ENCODE measurements at regions not wholly inside any gene's neighbourhood (a gene's known extent, or its start where the extent isn't known, plus 50 kb on each side); places are given as distances from the start of the nearest gene placed in this dataset.

DNA sequence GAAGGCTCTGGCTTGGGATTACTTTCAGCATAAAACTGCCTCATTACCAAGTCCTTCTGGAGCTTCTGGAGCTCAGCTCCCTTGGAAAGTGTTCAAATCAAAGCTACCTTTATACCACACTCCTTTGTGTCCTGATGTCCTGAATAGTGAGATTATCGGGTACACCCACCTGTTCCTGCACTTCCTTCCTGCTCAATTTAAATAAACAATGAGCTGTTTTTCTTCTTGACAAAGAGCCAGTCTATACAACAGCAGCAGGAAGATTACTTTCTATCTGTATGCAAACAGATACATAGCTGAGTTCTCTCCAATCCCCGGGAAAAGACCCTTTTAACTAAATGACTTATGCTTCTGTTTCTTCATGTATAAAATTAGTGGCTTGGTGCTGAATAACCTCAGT is 258.0 kb upstream of the FMN2 start:
- no peak for DNase-seq

DNA sequence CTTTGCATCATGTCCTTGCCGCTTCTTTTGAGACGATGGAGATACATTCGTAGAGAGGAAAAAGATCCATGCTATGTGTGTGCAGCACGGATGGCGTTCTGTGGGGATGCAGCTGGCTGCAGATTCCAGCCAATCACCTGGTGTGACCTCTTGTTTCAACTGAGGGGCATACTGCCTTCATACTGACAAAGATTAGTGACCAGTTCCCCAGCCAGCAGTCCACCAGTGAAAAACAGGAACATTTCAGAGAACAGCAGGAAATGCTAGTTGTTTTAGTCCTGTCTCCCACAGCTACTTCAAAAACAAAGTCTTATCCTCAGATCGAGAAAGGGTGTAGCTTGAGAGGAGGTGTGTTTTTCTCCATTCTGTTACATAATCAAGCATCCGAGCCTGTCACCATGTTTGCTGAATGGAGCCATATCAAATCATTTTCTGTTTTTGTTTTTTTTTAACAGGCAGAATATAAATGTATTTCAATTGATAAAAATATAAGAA is 255.7 kb upstream of the FMN2 start:
- no peak for DNase-seq

DNA sequence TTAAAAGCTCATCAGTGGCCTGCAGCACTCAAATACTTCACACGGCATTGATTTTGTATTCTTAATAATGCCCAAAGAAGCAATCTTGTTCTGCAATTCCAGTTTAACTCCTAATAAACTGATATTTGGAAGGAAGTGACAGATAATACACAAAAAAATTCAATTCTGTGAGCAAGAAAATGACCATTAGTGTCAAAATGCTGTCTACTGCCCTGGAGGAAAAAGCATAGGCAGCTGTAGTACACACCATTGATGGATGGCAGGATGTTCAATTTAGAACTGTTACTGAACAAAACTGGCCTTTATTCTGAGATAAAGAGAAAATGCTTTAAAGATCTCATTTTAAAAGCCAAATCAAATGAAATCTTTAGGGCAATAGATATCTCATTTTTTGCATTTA is 251.3 kb upstream of the FMN2 start:
- DNase-seq: no peak

DNA sequence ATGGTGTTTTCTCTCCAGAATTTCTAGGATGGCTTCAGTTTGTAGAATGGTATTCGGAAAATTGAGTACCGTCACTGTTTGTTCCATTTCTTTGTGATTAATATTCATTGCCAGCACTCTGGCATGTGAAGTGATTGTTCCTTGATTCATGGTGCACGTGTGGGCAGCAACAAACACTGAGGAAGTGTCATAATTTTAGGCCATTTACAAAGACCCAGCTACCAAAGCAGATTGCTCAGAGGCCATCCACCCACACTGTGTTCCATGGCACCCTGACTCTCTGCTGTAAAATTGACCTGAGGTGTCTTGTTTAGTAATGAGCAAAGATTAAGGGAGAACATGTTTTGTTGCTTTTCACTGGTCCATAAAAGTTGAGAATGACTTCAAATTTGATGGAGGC is 250.9 kb upstream of the FMN2 start:
- no peak for DNase-seq

DNA sequence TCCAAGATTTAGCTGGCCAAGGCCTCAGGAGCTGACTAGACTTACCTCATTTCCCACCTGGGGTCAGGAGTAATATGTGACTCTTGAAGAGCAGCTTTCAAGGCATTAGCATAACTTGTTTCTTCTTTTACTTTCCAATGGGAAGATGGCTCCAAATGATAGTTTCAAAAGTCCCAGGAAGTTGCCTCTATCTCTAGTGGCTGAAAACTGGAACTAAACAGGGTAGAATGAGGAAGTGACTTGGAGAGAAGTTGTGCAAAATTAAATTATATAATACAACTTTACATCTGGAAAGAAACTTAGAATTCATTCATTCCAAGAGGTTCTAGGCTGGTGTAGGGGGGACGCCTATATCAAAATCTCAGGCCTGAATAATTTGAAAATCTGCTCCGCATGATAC is 250.1 kb upstream of the FMN2 start:
- DNase-seq: no peak

DNA sequence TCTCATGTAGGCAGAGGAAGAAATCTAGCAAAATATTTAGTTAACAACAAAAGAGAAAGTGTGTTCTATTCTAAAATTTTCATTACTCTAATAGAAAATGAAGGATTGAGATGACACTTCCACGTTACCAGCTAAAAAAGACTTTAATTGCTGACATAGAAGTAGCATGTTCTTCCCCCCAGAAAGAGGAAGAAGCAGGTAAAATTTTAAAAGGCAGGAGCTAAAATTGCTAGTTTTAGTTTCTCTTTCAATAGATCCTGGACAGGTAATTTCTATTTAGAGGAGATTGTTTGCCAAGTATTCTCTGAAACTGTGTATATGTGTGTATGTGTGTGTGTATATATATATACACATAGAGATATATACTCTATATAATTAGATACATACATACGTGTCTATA is 248.1 kb upstream of the FMN2 start:
- DNase-seq: no peak

DNA sequence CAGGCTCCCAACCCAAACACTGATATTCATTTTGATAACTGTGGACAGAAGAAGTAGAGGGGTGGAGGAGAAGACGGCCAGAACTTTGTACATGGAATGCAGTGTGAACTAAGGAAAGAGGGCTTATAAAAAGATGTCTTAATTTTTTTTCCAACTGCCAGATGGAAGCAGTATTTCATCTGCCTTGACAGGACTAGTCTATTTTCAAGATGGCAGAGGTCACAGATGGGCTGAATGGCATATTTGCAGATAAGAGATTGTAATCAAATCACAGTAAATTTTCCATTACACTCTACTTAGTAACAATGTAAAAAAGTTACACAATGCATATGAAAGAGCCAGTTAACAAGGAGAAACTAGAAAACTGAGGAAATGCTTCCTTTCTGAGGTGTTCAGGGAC is 246.8 kb upstream of the FMN2 start:
- DNase-seq: no peak

DNA sequence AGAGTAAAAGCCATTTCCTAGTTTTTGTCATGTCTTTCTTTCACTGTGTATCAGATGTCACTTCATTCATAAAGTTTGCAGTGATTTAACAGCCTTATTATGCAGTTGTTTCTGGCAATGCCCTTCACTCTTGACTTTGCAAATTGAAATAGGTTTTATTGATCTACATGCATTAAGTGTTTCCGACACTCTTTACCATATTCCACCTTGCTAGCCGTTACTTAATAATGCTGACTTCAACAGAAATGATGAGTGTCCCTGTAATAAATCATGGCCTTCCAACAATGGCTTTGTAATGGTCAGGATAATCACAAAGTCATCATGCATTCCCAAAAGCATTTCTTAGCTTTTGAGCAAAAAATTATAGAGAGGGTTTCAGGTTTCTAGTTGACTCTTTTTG is 236.8 kb upstream of the FMN2 start:
- DNase-seq: no peak

DNA sequence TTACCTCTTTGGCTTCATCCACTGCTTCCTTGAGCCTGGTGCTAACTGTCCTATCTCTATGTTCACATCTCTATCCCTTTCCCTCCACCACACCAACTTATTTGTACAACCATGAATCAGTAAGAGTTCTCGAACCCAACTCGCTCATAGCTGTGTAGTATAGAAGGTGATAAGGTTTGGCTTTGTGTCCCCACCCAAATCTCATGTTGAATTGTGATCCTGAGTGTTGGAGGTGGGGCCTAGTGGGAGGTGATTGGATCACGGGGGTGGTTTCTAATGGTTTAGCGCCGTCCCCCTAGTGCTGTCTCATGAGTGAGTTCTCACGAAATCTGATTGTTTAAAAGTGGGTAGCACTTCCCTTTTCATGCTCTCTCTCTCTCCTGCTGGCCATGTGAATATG is 235.6 kb upstream of the FMN2 start:
- DNase-seq: no peak

DNA sequence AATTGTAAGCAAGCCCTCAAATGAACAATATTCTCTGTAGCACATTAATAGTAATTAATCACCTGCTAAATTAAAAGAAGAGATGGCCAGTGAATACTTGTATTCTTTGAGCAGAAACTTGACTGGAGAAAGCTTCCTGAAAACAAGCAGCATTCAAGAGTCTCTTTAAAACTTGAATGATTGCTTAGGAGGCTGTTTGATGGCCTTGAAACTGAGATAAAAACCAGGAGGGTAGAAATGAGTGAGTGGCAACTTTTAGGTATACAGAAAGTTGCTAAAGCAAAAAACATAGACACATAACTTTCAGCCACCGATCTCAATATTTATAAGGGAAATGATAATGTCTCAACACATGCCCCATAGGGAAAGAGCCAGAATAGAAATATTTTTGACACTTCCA is 234.8 kb upstream of the FMN2 start:
- DNase-seq: no peak

DNA sequence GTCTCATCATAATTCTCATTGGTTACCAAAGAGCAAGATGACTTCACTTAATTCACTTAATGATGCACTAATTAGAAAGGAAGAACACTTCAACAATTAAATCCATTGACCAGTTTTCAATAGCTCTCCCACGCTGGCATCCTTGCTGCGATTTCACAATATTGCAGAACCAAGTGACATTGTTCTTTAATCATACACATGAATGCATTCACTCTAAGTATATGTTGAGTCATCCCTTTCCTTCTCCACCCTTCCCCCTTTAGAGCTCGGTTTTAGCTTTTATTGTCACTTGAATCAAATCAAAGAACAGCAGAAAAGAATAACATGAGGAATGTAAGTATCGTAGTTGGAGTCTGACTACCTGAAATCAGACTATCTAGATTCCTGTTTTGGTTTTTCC is 233.6 kb upstream of the FMN2 start:
- DNase-seq: no peak

DNA sequence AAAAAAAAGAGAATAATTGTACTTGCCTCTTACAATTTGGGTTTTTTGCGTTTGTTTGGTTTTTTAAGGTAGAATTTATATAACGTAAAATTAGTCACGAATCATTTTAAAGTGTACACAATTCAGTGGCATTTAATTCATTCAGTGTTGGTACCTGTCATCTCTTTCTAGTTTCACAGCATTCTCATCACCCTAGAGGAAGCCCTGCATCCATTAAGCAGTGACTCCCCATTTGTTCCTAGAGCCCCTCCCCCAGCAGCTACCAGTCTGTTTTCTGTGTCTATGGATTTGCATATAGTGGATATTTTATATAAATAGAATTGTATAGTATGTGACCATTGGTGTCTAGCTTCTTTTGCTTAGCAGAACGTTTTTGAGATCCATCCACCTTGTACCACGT is 233.2 kb upstream of the FMN2 start:
- no peak for DNase-seq

DNA sequence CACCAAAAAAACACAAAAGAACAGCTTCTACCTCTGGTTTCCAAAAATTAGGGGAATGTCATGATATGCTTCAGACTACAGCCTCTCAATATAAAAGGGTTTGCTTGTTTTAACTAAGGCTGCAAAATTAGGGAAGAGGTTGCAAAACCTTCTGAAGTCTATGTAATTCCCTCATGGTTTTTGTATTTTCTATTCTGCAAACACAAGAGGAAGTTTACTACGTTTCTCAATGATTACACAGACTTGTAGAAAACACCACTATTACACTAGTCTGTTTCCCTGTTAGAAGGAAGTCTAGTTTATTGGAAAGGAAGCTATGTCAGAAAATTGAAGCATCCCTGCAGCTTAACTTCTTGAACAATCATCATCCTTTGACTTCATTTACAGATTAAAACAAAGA is 229.7 kb upstream of the FMN2 start:
- no peak for DNase-seq

DNA sequence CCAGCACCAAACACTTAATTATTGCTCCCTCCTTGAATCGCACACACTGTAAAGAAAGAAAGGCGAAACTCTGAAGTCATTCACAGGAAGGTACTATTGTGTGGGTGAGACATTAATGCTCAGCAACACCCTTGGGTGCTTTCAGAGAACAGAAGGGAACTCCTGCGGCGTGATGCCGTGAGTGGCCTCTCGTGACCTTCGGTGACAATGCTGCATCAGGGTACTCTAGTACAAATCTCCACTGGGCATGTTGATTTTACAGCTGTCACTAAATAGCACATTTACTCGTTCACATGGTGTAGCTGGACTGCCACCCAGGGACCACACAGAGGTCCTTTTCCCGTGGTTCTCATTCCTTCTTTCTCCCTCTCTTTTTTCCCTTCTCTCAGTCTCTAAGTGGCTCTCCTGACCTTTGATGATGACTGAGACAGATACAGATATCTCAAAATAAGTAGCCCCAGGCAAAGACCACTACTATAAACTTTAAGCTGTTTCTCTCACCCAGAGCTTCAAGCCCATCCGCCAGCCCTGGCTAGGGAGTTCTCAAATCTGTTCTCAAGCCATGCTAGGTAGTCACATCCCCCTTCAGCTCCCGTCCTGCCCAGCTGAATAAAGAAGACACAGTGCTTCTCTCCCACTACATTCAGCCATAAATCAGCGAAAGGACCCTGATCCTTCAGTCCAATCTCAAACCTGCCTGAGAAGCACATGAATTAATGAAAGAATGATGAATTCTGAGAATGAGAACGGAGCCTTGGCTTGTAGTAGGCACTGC is 223.4 kb upstream of the FMN2 start:
- no peak for DNase-seq

DNA sequence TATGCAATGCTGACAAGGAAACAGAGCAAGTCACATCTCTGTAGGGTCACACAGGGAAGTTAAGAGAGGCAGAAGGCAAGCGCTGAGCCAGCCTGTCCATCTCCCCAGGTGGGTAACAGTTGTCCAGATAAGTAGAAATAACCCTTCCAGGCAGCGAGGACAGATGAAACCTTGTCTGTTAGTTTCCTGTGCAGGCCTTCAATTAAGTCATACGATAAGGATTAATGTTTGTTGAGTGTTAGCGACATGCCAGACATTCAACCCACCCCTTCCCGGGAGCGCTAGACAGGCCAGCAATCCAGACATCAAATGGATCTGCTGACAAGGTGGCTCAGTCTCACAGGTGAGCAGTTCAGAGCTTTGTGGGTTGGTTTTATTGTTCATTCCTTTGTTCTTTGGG is 221.5 kb upstream of the FMN2 start:
- no peak for DNase-seq

DNA sequence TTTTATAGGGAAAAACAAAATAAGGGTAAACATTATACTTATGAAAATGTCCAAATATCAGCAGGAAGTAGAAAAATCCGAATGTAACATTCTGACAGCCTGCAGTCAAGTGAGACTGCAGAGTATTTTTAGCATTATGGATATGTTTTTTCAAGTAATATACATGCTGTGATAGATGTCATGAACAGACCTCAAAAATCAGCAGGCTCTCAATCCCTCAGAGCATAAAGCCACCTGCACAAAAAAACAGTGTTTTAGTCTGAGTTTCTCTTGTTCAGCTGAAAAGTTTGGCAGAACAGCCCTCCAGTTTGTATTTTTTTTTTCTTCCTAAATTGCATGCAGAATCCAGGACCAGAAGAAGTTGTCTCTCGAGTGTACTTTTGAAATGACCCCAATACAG is 219.1 kb upstream of the FMN2 start:
- DNase-seq: no peak

DNA sequence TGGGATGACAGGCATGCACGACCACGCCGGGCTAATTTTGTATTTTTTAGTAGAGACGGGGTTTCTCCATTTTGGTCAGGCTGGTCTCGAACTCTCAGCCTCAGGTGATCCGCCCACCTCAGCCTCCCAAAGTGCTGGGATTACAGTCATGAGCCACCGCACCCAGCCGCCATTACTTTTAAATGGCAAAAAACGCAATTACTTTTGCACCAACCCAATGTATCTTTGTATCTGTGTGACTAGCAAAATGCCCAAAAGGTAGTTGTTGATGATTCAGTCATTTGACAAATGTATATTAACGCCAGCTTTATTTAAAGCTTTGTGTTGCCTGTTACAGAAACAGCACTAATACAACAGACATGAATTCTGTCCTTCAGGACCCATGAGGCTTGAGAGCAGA is 216.9 kb upstream of the FMN2 start:
- no peak for DNase-seq

DNA sequence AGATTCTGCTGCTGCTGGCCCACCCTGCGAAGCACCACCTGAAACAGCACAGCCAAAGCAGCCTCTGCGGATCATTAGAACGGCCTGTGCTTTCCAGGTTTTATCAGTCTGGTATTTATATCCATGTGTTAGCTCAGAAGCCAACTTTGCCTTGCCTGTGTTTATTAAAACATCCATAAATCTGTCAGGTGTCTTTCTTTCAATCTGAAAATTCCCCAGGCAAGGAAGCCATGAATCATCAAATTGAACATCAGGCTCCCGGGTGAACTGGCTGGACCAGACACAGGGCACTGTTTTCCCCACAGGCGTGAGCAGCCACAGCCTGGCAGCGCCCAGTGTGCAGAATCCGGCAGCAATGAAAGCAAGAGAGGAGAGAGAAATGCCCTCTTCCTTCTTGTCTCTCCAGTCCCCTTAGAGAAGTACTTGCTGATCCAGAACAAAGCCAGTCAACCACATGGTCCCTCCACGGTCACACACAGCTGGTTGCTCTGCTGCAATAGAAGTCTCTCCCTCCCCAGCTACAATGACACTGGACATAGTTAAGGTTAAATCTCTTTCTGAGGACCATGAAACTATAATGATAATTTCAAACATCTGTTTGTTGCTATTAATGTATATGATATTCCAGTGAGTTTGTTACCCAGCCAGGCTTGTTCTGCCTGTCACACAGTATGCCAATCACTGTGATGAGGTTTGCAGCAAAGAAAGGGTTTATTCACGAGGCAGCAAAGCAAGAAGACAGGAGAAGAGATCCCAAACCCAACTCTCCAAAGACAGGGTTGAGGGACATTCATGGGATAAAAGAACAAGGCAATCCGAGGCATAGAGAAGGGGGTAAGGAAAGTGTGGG is 212.1 kb upstream of the FMN2 start:
- no peak for DNase-seq

DNA sequence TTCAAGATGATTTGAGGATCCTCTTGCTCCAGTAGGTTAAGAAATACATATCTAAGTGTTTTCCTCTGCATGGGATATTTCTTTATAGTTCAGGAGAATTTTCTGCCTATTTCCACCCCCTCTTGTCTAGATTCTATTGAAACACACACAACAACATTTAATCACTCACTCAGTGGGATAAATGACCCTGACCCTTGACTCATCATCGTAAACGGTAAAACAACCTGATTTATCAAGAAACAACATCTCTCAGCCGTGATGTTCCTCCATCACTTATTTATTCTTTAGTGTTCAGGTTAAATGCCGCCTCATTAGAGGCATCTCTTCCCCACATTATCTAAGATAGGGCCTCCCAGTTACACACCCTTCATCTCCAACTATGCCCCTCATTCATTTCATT is 208.7 kb upstream of the FMN2 start:
- no peak for DNase-seq

DNA sequence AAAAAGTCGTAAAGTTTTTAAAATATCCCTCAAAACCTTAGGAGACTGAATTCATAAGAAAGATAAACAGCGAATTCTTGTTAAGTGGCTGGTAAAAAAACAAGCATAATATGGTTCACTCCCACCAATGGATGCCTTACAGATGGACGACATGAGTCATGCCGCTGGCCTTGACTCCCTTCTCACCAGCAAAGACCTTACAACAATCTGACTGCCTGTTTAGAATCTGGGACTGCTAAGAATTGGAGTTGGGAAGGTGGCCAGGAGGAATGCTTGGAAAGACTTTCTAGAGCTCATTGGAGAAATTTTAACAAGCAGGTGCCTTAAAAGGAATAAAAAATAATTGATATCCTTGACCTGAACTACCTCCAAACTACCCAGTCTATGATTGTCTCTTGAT is 206.9 kb upstream of the FMN2 start:
- no peak for DNase-seq

DNA sequence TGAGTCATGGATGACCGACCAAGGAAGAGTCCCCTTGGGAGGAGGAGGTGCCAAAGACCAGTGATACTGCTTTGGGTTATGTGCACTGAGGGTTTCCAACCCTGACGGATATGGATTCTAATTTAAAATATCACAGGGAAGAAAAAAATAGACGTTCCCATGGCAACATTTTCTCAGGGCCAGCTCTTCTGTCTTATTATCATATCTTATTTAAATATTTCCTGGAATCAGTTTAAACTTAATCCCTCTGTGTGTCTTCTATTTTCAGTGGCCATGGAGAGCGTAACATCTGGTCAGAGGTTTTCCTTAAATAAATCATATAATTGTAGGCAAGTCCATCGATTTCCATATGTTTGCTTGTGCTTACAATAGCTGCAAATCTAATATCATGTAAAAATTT is 205.4 kb upstream of the FMN2 start:
- no peak for DNase-seq

DNA sequence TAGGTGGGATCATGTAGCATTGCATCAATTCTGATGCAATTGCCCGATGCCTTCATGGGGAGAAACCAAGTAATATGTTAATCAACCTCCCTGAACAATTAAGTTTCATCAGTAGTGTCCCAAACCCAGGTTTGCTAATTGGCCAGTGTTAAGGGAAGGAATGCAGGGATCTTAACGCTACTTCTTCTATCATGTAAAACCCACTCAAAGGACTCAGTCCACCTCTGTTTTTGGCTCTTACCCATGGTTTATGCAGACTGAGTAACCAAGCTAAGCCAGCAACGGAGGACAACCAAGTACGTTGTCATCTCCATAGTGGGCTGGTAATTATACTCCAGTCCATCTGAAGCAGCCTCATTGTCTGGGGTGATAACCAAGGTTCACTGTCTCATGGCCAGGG is 203.0 kb upstream of the FMN2 start:
- no peak for DNase-seq

DNA sequence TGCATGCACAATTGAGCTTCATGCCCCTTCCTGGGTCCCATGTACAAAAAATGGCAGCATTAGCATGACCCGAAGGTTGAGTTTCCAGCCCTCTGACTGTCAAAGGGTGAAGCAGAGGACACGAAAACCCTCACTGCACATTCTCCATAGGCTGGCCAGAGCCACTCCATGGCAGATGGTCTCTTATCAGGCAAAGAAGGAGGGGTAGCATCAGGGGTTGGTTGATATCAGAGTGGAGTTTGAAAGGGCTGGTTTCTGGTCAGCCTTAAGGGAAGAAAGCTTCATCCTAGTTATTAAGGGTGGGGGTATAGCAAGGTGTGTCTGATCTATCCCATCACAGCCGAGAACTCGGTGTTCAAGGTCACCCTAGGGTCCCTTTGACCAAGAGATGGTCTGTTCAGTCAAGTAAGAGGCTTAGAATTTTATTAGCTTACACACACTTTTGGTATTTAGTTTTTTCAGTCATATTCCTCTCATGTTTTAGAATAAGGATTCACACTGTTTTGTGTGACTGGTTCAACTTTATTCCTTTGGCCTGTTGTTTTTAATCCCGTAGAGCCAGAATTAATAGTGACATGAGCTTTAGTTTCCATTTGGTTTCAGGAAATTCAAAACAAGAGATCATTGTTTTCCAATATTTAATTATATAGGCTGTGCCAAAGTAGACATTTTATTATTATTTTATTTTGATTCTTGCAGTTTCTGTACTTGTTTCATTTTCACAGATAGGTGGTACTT is 199.9 kb upstream of the FMN2 start:
- no peak for DNase-seq

DNA sequence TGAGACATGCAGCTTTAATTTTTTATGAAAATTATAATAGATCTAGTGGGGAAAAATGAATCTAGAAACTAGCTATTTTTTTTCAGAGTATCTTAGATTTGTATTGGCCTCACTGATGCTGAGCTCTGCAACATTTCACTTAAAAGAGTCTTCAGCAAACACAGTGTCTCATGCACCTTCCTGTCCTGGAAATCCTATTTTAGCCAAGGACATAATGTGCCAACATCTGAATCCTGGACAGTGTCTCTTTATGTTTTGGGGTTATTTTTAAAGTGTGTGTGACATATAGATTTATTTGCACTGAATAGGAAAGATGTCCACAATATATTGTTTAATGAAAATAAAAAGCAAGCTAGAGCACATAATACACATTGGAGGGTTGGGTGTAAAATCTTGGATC is 199.1 kb upstream of the FMN2 start:
- no peak for DNase-seq
